GM18507 (cell line): ENCODE measurements at regions not wholly inside any gene's neighbourhood (a gene's known extent, or its start where the extent isn't known, plus 50 kb on each side); places are given as distances from the start of the nearest gene placed in this dataset.

Source experiments
- DNase-seq: peaks from one replicate; pipeline ENCODE4 v3.0.0; 2011; ENCODE audit warnings: low read depth; ENCODE audit not compliant: insufficient read length; ENCODE audit errors: extremely low spot score
- FAIRE-seq: peaks from 2 replicates; lab custom pipeline; 2011; peaks lifted over from hg19 to GRCh38; lab: Jason Lieb, UNC

DNA sequence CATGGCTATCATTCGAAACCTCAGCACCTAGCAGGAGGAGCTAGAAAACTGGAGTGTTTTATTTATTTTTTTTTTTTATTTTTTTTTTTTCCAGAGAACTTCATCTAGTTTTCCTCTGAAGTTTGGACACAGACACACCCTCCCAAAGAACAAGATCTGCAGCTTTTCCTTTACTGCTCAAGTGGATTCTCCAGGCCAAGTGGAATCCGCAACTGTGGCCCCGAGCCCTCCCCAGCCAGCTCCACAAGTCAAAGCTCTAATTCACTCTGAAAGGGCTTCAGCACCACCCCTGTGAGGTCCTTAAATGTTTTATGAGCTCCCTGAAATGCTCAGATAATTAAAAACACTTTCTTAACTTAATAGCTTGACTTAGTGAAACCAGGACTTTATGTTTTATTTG lies 332.1 kb upstream of the DYNLRB2 start:
- DNase-seq (no peak), FAIRE-seq (no peak)

DNA sequence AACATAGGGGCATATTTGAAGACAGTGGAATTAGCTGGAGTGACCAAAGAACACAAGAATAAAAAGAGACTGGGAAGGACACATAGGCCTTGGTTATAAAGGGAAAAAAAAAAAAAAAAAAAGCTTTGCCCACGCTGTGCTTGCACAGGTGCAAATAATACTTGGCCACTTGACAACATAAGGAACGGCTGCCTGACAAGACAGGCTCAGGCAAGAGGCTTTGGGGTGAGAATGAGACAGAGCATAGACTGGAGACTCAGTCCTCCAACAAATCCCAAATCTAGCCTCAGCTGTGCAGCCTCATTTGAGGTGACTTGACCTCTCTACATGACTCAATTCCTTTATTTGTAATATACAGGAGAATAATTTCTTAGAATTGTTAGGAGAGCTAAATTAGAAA lies 332.8 kb upstream of the DYNLRB2 start:
- no peak for DNase-seq
- FAIRE-seq, result no peak

DNA sequence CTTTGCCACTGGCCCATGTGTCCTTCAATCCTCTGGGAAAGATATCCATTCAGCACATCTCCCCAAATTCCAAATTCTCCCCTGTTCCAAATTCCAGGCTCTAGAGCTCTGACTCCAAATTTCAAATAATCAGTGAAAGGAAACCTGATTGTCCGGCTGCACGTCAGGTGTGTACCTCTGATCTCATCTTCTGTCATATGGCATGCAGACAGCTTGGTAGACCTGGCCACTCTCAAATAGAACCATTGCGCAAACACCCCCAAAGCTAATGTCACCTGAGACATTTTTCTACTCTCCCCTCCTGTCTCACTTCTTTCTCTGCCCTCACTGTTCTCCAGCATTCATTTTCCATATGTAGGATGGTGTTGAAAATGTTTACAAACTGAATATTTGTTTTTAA lies 337.0 kb upstream of the DYNLRB2 start:
- DNase-seq, result no peak
- FAIRE-seq, result no peak

DNA sequence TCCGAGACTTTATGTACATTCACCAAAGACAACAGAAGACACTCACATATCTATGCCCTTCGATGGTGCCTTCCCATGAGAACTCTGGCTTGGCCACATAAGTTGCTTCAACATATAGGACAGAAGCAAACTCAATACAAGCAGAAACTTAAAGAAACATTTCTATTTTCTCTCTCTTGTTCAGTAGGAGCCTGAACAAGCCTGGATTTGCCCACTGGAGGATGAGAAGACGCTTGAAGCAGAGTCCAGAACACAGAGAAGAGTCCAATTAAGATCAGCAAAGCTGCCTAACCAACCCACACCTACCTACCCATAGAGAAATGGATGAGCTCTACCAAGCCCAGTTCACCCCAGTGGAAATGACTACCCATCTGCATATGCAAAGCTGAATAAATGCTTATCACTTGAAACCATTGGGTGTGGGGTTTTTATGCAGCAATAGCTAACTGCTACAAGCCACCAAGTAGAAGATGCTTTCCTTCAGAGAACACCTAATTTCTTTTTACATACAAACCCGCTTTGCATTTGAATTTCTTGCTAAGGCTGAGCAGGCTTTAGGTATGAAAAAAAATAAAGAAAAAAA lies 337.9 kb upstream of the DYNLRB2 start:
- FAIRE-seq (no peak), DNase-seq (no peak)

DNA sequence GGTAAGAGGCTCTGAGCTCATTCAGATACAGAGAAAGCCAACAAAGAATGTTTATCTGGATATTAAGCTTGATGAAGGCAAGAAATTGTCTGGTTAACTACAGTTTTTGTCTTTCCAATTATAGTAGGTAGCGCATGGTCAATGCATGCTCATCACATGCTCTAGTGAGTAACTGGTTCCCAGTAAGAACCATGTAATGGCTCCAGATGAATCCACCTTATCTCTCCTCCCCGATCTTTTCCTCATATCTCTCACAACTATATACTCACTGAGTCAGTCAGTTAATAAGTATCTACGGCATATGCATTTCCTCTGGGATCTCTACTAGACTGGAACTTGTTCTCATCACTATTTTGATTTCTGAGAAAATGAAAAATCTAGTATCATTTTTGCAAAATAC lies 340.7 kb upstream of the DYNLRB2 start:
- DNase-seq (no peak), FAIRE-seq (no peak)

DNA sequence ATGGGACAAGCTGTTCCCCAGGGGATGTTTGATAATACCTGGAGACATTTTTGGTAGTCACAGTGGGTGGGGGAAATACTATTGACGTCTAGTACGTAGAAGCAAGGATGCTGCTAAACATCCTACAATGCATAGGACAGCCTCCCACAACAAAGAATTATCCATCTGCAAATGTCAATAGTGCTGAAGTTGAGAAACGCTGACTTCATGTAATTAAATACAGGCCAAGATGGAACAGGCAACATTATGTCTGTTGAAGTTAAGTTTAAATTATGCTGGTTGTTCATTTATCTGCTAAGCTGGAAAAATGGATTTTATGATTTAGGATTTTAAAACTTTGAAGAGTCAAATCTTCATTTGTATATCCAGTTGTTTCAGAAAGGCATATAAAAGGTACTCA lies 341.2 kb upstream of the DYNLRB2 start:
- no peak for FAIRE-seq
- DNase-seq, result no peak

DNA sequence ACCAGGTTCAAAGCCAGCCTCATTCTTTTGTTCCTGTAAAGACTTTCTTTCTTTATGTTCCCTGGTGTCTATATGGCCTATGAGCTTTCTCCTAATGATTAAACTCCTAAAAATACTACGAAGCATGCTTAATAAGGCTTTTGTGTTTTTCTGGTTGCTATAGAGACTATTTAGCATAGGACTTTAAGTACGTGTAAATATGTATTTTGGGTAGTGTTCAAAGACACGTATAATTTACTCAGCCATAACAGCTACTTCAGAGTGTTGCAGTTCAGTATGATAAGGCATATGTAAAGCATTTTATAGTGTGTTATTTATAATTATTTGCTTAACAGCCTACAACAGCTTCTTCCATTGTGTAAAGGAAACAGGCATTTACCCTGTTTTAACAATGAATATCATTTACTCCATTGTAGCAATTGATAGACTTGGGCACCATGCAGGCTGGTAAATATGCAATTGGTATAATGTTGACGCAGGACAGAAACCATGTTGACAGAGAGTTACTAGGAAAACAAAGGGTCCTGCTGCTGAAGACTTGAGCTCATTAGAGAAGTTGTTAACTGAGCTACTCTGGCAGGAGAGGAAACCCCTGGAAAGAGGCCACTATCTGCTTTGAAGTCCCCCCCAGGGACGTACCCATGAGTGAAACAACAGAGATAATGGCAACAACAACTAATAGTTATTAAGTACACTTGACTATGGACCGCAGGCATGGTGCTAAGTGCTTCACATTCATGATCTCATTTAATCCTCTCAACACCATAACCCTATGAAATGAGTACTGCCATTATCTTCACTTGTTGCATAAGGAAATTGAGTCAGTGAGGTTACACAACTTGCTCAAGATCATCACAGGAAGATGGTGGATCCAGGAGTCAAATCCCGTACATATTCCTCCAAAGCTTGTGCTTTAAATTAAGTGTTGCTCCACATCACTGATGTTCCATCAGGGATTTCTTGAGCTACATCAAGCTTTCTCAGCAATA lies 342.2 kb upstream of the DYNLRB2 start:
- DNase-seq, result no peak
- no peak for FAIRE-seq

DNA sequence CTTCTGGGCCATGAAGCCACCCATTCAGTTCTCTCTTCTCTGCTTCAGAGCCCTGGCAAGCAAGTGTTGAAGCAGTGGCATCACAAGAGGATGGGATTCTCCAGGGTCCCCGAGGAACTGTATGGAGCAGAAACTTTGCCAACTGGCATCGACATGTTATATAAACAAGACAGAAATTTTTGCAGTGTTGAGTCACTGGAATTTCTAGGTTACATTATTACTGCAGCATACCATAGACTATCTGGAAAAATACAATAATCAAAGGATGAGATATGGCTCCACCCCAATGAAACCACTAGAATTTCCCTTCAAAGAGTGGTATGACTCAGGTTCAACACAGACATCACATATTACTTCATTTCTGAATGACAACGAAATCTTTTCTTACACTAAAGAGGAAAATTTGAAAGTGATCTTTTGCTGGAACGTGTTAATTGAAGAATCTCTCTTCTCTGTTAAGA lies 343.0 kb upstream of the DYNLRB2 start:
- DNase-seq, result no peak
- no peak for FAIRE-seq

DNA sequence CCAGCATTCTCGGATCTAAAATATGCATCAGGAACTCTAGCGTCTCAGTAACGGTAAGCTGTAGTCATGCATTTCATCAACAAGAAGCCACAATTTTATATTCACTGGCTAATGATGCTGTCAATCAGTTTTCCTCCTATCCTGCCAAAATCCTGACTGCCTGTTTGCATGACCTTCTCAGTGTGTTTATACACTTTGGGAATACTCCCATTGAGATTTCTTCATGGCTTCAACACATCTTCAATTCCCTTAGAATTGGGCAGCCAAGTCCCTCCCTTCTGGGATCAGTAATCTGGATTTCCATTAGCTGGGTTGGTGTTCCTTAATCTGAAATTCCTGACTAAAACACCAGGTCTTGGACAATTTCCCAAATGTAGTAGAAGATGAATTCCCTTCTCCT lies 348.9 kb upstream of the DYNLRB2 start:
- FAIRE-seq, result no peak
- no peak for DNase-seq

DNA sequence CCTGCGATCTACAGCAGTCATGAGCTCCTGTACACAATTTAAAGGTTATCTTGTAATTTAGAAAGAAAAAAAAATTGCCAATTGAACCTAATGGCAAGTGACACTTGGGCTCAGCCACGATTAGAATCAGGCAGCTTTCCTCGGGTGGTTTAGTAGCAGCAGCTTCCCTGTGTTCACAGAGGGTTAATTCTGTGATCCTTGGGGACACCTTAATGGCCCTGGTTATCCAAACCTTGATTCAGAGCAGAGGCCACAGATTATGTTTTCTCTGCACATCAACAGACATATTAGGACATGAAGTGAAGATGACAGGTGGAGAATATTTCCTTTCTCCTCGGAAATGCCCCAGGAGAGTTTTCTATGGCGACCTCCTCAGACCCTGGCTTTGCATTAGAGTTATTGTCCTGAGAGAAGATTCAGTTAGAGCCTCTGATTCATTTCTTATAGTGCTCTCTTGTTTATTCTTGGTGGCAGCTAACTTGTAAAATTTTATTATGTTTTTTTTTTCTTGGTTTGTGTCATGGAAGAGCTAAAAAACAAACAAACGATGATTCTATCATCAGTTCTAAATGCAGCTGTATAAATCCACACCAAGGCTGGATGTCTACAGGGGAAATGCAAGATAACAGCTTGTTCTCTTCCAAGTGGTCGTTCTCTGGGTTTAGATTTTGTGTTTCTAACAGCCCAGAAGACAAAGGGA lies 351.2 kb upstream of the DYNLRB2 start:
- no peak for FAIRE-seq

DNA sequence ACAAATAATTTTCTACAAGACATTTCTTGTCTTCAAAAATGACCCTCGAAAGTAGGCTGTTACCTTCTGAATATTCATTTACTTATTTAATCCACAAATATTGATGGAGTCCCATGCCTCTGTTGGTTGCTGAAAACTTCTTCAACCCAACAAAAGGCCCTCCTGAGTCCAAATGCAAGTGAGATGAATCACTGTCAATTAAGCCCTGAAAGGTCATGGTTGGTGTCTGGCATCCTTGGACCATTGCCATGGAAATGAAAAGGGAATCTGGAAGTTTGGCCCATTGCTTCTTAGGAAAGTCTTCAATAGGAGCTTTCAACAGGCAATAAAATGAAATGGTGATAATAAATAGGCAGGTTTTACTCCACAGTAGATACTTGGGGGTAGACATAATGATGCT lies 364.7 kb upstream of the DYNLRB2 start:
- DNase-seq (no peak), FAIRE-seq (no peak)

More for the DNA sequence above, 351.2 kb upstream of the DYNLRB2 start:
- DNase-seq, result no peak

DNA sequence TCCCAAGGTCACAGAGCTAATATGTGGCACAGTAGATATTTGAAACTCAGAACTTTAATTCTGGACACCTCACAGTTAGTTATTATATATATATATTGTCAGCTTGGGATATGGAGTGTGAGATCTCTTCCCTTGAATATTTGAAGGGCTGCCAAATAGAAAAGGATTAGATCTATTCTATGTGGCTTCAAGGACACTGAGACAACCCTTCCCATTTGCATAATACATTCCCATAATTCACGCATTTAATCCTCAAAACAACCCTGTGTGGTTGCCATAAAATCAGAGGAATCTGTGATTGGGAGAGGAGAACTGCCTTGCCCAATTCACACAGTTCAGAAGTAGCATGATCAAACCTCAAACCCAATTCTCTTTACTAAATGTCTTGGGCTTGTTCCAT lies 365.8 kb upstream of the DYNLRB2 start:
- no peak for DNase-seq
- FAIRE-seq, result no peak

DNA sequence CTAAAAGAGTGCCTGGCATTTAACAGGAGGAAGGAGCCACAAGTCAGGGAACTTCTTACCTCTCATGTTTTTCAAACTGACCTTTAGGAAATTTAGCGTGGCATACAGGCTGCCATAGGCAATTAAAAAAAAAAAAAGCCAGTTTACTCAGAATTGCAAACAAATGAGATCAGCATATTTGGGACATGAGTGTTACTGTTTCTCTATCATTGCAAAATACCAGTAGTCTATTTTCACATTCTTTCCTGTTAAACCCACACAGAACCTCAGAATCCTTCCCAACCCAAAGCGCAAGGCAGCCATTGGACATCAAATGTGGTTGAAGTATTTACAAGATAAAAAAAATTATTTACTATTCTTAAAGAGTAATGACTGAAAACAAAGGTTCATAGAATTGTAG lies 366.4 kb upstream of the DYNLRB2 start:
- DNase-seq (no peak), FAIRE-seq (no peak)

DNA sequence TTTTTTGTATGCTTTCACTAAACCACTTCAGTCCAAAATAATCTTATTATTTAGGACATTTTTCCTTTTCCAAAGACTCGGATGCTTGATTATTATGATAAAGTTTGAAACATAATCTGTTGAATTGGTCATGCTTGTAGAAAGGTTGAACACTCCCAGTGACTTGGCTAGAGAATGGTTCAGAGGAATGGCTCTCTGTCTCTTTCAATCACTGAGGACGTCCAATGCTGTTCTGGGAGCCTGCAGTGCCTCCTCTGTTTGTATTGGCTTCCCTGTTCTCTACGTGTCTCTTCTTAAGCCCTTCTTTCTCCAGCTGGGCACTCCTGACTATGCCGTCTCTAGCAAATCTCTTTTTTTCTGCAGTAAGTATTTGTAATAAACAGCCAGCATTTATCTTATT lies 369.0 kb upstream of the DYNLRB2 start:
- DNase-seq, result no peak
- no peak for FAIRE-seq

DNA sequence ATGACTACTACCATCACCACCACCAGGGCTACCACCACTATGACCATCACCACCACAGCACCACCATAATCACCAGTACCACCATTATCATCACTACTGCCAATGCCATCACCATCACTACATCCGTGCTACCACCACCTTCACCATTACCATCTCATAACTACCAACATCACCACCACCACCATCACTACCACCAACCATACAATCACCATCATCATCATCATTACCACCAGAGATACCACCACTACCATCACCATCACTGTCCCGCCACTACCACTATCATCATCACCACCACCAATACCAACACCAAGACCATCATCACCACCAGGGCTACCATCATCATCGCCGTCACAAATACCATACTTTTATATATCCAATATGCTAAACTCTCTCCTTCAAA lies 369.6 kb upstream of the DYNLRB2 start:
- FAIRE-seq, result no peak

DNA sequence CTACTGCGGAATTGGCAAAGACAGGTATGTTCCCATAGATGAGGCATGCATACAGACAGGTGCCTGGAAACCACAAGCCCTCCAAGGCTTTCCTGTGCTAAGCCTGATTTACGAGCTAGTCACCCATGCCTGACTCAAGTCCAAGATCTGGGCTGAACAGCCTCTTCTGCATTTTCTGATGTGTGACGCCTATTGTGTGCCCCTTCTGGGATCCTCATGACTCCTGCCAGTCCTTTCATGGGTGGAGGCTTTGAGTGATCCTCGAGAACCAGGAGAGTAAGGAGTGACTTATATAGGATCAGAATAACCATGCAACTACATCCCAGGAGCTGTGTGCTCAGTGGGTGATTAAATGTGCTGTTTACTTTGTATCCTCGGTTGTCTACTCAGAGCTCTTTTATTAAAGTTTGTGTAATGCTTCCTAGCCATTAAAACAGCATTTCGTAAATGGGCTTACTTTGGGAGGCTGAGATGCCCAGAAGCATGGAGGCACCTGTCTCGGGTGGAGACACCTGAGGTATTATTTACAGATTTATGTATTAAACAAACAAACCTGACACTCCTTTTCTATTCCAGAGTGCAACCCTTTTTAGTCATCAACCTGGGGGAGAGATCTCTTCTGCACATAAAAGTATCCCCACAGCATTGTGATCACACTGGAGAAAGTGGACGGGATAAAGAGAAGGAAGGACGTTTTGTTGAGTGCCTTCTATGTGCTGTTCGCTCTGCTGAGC lies 373.0 kb upstream of the DYNLRB2 start:
- DNase-seq (no peak), FAIRE-seq (no peak)

More for the DNA sequence above, 369.6 kb upstream of the DYNLRB2 start:
- DNase-seq, result no peak

DNA sequence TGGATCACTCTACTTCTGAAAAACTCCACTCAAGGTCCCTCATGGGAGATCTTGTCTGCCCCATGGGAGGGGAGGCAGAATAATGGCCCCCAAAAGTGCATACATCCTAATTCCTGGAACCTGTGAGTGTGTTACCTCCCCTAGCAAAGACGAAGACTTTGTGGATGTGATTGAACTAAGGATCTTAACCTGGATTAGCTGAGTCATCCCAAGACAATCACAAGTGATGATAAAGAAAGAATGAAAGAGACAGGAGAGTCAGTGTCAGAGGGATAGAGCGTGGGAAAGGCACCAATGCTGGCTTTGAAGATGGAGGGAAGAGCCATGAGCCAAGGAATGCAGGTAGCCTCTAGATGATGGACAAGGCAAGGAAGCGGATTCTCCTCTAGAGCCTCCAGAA lies 374.7 kb upstream of the DYNLRB2 start:
- FAIRE-seq, result no peak
- DNase-seq, result no peak

DNA sequence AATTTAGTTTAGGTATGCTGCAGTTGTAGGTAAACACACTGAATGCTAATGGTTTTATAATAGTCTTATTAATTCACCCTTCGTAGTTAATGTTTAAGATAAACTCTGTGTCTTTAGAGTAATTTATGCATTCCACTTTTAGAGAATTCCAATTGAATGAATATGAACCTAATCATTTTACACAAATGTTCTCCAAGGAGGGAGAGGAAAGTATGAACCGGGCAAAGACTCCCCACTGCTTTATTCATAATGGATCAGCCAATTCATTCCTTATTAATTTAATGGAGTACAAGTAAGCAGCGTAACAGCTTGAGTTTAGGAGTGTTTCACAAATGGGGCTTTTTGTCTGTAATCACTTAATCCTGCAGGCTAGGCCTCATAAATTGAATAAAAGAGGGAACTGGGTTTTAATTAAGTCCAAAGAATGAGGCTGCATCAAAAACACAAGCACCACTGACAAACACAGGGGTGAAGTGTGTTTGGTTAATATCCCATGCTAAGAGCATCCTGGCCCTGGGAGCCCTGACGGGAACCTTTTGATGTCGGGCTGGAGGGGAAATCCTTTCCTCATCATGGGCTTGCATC lies 375.7 kb upstream of the DYNLRB2 start:
- DNase-seq, result no peak
- no peak for FAIRE-seq

DNA sequence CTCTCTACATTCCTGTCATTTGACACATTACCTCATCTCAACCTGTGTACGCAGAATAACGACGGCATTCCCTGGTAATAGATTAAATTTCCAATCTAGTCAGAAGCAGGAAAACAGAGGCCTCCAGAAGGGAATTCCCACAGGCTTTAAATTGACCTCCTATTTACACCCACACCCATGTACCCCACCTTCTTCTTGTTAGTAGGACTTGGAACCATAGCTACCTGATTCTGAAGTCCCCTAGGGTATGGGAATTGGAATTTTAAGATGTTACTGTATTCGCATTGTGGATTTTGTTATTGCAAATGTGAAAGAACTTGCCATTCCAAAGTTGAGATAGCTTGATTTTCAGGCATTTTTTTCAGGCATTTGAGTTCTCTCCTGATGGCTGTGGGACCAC lies 377.5 kb upstream of the DYNLRB2 start:
- FAIRE-seq, result no peak

More for the DNA sequence above, 377.5 kb upstream of the DYNLRB2 start:
- DNase-seq, result no peak
